Muscle of leg (tissue), 3 donors: ENCODE measurements at regions not wholly inside any gene's neighbourhood (a gene's known extent, or its start where the extent isn't known, plus 50 kb on each side); places are given as distances from the start of the nearest gene placed in this dataset.

Source experiments
- DNase-seq: peaks from one replicate; pipeline ENCODE4 v3.0.0; 2013
- H3K27ac ChIP-seq: one replicate; pipeline ENCODE4 v1.5.1; 2013; ENCODE audit warnings: mild to moderate bottlenecking, low read length, control low read depth
- H3K27me3 ChIP-seq: one replicate; pipeline ENCODE4 v1.6.1; 2013; ENCODE audit warnings: low read length; ENCODE audit not compliant: control insufficient read depth, insufficient read depth
- H3K36me3 ChIP-seq: one replicate; pipeline ENCODE4 v1.6.1; 2013; ENCODE audit warnings: low read length; ENCODE audit not compliant: control insufficient read depth, insufficient read depth
- H3K4me1 ChIP-seq: one replicate; pipeline ENCODE4 v1.6.1; 2013; ENCODE audit warnings: low read length; ENCODE audit not compliant: control insufficient read depth, insufficient read depth
- H3K4me3 ChIP-seq: one replicate; pipeline ENCODE4 v1.5.1; 2013; ENCODE audit warnings: low read length, control low read depth
- H3K9me3 ChIP-seq: replicated peaks from 2 replicates; pipeline ENCODE4 v1.6.1; 2013; ENCODE audit warnings: low read depth, low read length; ENCODE audit not compliant: control insufficient read depth
- WGBS: methylation state at CpG from one replicate; pipeline ENCODE4 v1.1.5; 2013; ENCODE audit warnings: missing lambda C conversion rate; ENCODE audit not compliant: insufficient coverage; 5-methylcytosine and 5-hydroxymethylcytosine counted together

DNA sequence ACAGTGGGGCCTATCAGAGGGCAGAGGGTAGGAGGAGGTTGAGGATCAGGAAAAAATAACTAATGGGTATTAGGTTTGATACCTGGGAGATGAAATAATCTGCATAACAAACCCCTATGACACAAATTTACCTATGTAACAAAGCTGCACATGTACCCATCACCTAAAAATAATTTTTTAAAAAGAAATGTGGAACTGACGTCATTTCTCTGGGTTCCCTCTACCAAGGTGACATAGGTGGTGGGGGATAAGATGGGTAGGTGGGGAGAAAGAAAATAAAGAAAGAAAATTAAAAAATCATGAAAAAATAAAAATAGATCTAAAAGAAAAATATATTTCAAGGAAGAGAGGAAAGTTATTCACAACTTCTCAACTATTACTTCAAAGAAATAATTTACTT, 153.1 kb upstream of the SORCS1 start:
- no CpG with 5 or more reads among the region's 1 CpG for WGBS
- no peak for DNase-seq
- no peaks in the 10 kb centered on the region for H3K4me1 ChIP-seq
- H3K27me3 ChIP-seq, result no peaks in the 10 kb centered on the region
- H3K36me3 ChIP-seq, result no peaks in the 10 kb centered on the region
- no peak overlapping the region for H3K4me3 ChIP-seq
- no peaks in the 10 kb centered on the region for H3K9me3 ChIP-seq
- no peak overlapping the region for H3K27ac ChIP-seq

GRCh38 chr10:107303203-107303602, 138.7 kb upstream of the SORCS1 start:
- H3K36me3 ChIP-seq, result no peaks in the 10 kb centered on the region

DNA sequence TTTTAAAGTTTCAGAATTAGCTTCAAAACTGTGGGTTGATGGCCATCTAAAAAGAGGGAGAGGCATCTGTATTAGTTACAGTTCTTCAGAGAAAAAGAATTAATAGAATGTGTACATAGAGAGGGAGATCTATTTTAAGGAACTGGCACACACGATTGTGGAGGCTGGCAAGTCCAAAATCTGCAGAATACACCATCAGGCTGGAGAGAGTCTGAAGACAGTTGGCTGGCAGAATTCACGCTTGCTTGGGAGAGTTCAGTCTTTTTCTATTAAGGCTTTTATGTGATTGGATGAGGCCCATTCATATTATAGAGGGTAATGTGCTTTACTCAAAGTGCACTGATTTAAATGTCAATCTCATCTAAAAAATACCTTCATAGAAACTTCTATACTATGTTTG, 135.1 kb upstream of the SORCS1 start:
- no peaks in the 10 kb centered on the region for H3K27me3 ChIP-seq
- no peak overlapping the region for H3K4me3 ChIP-seq
- H3K27ac ChIP-seq, result no peak overlapping the region
- H3K9me3 ChIP-seq, result no peaks in the 10 kb centered on the region
- no peak for DNase-seq
- no peaks in the 10 kb centered on the region for H3K36me3 ChIP-seq
- no CpG with 5 or more reads among the region's 2 CpGs for WGBS
- H3K4me1 ChIP-seq, result no peaks in the 10 kb centered on the region

More at GRCh38 chr10:107303203-107303602, 138.7 kb upstream of the SORCS1 start:
- no peak for DNase-seq
- no peaks in the 10 kb centered on the region for H3K9me3 ChIP-seq
- H3K27me3 ChIP-seq, result no peaks in the 10 kb centered on the region
- H3K4me3 ChIP-seq, result no peak overlapping the region
- no peak overlapping the region for H3K27ac ChIP-seq
- no peaks in the 10 kb centered on the region for H3K4me1 ChIP-seq
- WGBS, result no CpG with 5 or more reads among the region's 2 CpGs

- Histone ChIP-seq H3K4me1 (no peaks in the 10 kb centered on the region), H3K27ac (no peak overlapping the region), H3K4me3 (no peak overlapping the region), H3K27me3 (no peaks in the 10 kb centered on the region), H3K9me3 (no peaks in the 10 kb centered on the region), H3K36me3 (no peaks in the 10 kb centered on the region)
- WGBS, result no CpG with 5 or more reads among the region's 2 CpGs
- DNase-seq, result no peak
These were observed 119.7 kb upstream of the SORCS1 start for GRCh38 chr10:107284187-107284586.

DNA sequence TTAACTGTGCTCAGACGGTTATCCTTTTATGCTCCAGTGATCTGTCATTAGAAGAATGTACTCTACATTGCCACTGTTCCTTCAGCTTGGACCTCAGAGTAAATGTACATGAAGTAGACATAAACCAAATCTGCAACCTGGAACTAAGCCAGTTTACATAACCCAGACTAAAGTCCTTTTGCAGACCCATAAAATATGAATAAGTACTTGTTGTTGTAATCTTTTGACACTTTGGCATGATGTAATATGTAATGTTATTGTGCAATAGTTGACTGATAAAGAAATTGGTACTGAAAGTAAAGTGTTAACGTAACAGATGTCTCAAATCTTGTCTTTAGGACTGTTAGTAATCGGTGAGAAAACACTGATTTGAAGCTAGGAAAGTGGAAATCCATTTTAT, 115.8 kb upstream of the SORCS1 start:
- H3K27me3 ChIP-seq, result no peaks in the 10 kb centered on the region
- DNase-seq, result no peak
- no peak overlapping the region for H3K27ac ChIP-seq
- H3K36me3 ChIP-seq, result no peaks in the 10 kb centered on the region
- no peaks in the 10 kb centered on the region for H3K9me3 ChIP-seq
- no peaks in the 10 kb centered on the region for H3K4me1 ChIP-seq
- no CpG with 5 or more reads among the region's 3 CpGs for WGBS
- H3K4me3 ChIP-seq, result no peak overlapping the region

DNA sequence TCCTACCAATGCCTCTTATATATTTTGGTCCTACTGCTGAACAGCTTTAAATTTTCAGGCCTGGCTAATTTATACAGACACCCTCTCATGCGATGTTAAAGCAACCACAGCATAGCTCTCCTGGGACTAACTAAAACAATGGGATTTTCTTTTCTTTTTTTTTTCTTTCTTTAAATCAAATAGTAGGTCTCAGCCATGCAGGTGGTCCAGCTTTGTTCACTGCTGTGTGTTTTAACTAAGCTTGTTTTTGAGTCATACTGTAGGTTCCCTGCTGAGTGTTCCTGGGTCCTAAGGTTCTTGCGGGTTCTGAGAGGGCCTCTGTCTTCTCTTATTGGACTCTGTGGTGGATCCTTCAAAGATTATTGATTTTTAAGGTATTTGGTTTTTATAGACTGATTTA, 113.1 kb upstream of the SORCS1 start:
- Histone ChIP-seq H3K4me3 (no peak overlapping the region), H3K9me3 (no peaks in the 10 kb centered on the region), H3K36me3 (no peaks in the 10 kb centered on the region), H3K27me3 (no peaks in the 10 kb centered on the region), H3K4me1 (no peaks in the 10 kb centered on the region), H3K27ac (no peak overlapping the region)
- WGBS, result no CpG with 5 or more reads among the region's 2 CpGs
- DNase-seq, result no peak

- Histone ChIP-seq H3K27me3 (no peaks in the 10 kb centered on the region), H3K36me3 (no peaks in the 10 kb centered on the region)
- WGBS, result 80% methylated on average over 1 of the region's 3 CpGs
These were observed 111.3 kb upstream of the SORCS1 start for GRCh38 chr10:107275806-107276205.

DNA sequence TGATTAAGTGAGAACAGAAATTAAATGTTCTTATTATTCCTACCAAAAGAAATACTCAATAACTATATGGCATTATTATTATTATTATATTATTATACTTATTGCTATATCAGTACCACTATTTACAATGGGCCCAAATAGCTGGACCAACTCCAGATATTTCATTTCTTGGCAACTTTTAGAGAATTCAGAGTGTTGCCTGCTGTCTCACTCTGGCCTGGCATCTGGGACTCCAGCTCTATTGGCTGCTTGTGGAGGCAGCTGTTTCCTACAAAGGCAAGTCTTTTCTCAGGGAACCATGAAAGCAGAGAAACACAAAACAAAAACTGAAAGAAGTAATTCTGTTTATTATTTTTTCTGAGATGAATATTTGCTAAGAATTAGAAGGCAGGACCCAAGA, 105.1 kb upstream of the SORCS1 start:
- Histone ChIP-seq H3K4me1 (no peaks in the 10 kb centered on the region), H3K4me3 (no peak overlapping the region), H3K27me3 (no peaks in the 10 kb centered on the region), H3K36me3 (no peaks in the 10 kb centered on the region), H3K27ac (no peak overlapping the region), H3K9me3 (no peaks in the 10 kb centered on the region)
- peak; percentile 1 for DNase-seq

More at GRCh38 chr10:107275806-107276205, 111.3 kb upstream of the SORCS1 start:
- Histone ChIP-seq H3K27ac (no peak overlapping the region), H3K4me3 (no peak overlapping the region), H3K4me1 (no peaks in the 10 kb centered on the region), H3K9me3 (no peaks in the 10 kb centered on the region)
- DNase-seq, result no peak

DNA sequence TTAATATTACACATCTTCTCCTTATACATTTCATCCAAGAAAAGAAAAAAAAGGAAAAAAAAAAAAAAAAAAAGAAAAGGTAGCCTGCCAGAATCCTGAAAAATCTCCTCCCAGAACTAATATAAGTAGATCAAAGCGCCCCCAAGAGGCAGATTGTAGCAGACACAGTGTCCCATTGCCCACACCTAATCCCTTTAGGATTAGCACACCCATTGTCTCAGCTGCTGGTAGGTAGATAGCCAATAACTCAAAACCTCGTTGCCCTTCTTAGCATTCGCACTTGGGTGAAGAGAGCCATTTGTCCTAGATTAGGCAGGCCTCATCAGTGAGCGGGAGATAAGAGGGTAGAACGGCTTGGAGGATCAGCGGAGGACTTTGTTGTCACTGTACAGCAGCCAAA, 100.2 kb upstream of the SORCS1 start:
- H3K36me3 ChIP-seq, result no peaks in the 10 kb centered on the region

GRCh38 chr10:107244122-107244521, 79.6 kb upstream of the SORCS1 start:
- Histone ChIP-seq H3K9me3 (no peaks in the 10 kb centered on the region), H3K27me3 (no peaks in the 10 kb centered on the region), H3K4me3 (no peak overlapping the region), H3K36me3 (no peaks in the 10 kb centered on the region), H3K4me1 (no peaks in the 10 kb centered on the region), H3K27ac (no peak overlapping the region)
- 100% methylated on average over 2 of the region's 5 CpGs for WGBS
- DNase-seq, result no peak

More for the DNA sequence above, 100.2 kb upstream of the SORCS1 start:
- Histone ChIP-seq H3K27ac (no peak overlapping the region), H3K27me3 (no peaks in the 10 kb centered on the region), H3K4me3 (no peak overlapping the region), H3K4me1 (no peaks in the 10 kb centered on the region), H3K9me3 (no peaks in the 10 kb centered on the region)
- 37% methylated on average over 4 of the region's 6 CpGs for WGBS
- no peak for DNase-seq

DNA sequence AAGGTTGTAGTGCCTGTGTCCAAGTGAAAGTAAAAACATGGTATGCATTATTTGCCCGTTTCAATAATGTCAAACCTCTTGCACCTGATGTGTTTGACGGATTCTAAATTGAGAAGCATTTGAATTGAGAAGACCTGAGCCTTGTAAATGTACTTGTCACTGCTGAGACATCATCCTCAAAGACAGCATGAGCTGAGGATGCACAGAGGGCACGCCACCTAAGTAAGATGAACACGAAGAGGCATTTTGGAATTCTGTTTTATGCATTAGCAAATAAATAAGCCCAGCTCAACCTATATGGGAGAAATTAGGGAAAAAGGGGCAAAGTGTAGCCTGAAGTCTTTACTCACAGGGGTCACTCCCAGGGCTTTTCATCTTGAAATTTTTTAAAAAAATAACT, 73.8 kb upstream of the SORCS1 start:
- Histone ChIP-seq H3K27me3 (no peaks in the 10 kb centered on the region), H3K4me3 (no peak overlapping the region), H3K36me3 (no peaks in the 10 kb centered on the region), H3K4me1 (no peaks in the 10 kb centered on the region), H3K27ac (no peak overlapping the region), H3K9me3 (no peaks in the 10 kb centered on the region)
- 67% methylated on average over 1 of the region's 4 CpGs for WGBS
- DNase-seq, result no peak
